ENCODE measurements at regions not wholly inside any gene's neighbourhood (a gene's known extent, or its start where the extent isn't known, plus 50 kb on each side); places are given as distances from the start of the nearest gene placed in this dataset.

DNA sequence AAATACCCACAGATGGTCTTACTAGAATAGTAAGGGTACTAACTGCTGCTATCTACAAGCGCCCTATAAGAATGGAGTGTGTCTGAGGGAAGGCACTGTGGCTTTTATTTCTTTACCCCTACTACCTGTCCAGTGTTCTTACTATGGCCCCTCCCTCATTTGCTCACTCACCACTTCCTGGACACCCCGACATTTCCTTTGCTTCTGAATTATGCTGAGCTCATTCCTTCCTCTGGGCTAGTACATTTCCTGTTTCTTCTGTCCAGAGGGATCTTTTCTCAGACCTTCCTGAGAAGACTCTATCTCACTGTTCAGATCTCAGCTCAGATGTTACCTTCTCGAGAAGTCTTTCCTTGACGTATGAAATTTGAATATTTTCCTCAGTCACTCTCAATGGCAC lies 192.1 kb upstream of the DAB1 start:
- FAIRE-seq (no peak), DNase-seq (ENCODE audit: insufficient read length, low spot score) (no peak)
- TF ChIP-seq, protein P1, sequence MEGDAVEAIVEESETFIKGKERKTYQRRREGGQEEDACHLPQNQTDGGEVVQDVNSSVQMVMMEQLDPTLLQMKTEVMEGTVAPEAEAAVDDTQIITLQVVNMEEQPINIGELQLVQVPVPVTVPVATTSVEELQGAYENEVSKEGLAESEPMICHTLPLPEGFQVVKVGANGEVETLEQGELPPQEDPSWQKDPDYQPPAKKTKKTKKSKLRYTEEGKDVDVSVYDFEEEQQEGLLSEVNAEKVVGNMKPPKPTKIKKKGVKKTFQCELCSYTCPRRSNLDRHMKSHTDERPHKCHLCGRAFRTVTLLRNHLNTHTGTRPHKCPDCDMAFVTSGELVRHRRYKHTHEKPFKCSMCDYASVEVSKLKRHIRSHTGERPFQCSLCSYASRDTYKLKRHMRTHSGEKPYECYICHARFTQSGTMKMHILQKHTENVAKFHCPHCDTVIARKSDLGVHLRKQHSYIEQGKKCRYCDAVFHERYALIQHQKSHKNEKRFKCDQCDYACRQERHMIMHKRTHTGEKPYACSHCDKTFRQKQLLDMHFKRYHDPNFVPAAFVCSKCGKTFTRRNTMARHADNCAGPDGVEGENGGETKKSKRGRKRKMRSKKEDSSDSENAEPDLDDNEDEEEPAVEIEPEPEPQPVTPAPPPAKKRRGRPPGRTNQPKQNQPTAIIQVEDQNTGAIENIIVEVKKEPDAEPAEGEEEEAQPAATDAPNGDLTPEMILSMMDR (IDR thresholded peaks at IDR 0.05; ENCODE audit: insufficient read depth, missing control alignments) = no peak

DNA sequence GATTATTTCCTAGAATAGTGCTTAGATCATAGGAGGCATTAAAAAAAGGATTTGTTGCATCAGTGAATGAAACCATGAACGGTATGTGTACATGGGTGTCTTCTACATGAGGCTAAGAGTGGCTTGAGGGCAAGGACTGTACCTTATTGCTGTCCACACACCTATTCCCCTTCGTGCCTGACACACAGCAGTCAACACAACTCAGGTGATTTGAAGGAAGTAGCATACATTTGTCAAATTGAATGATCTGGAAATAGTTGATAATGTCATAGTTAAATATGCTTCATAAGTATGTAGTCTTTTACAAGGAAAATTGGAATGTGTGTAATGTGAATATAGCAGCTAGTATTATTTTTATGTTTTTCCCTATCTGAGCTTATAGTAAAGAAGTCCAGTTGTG lies 189.0 kb upstream of the DAB1 start:
- no peak for DNase-seq (ENCODE audit: insufficient read length, low spot score)
- TF ChIP-seq, protein P1 (IDR thresholded peaks at IDR 0.05; ENCODE audit: insufficient read depth, missing control alignments) = no peak
- no peak for FAIRE-seq

DNA sequence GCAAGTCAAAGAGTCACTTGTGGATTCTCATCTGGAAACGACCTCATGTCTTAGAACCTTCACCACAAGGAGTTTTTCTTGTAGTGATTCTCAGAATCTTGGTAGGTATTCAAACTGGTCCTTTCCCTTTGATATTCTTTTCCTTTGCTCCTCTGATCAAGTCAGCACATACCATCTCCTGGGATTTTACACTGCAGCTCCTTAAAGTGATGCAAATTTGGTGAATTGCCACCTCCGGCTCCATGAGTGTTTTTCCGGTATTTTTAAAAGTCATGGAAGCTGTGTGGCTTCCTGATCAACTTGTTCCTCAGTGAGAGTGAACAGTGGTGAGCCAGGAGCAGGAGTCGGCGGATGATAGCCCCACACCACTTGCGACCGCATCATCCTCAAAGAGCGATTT lies 182.1 kb upstream of the DAB1 start:
- FAIRE-seq (no peak), DNase-seq (ENCODE audit: insufficient read length, low spot score) (no peak)
- TF ChIP-seq, protein P1 (IDR thresholded peaks at IDR 0.05; ENCODE audit: insufficient read depth, missing control alignments) = no peak

DNA sequence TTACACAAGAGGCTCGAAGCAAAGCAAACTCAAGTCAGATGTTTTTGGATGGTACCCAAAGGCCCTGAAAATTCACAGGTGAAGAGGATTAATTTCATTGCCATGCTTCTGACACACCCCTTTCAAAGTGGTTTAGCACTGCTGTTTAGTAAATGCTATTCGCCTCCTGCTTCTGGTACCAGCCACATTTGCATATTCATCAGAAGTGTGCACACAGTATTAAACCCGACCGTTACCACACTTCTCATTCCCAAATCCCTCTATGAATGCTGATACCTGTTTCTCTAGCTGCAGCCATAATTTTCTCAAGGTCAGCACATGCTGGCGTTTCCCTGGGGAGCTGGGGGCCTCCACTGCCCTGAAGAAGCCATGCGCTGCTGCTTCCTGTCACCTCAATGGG lies 179.8 kb upstream of the DAB1 start:
- FAIRE-seq (no peak), DNase-seq (ENCODE audit: insufficient read length, low spot score) (no peak)
- TF ChIP-seq, protein P1 (IDR thresholded peaks at IDR 0.05; ENCODE audit: insufficient read depth, missing control alignments) = no peak

DNA sequence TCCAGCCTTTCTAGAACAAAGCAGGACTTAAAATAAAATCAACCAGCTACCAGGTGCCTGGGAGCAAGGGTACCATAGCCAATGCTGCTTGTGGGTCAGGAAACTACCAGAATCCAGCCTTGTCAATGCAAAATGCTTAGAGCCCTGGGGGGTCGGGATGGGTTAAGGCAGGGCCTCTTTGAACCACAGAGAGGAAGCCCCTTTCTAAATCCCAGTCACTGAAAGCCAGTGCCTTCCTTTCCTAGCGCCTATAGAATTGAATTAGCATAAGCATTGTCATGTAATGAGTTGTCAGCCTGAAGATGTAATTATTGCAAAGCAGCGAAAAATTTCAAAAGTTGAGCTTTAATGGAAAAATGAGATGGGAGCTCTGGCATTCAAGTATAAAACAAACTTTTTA lies 176.6 kb upstream of the DAB1 start:
- FAIRE-seq = no peak
- no peak for DNase-seq (ENCODE audit: insufficient read length, low spot score)
- TF ChIP-seq, protein P1 (IDR thresholded peaks at IDR 0.05; ENCODE audit: insufficient read depth, missing control alignments) = no peak

DNA sequence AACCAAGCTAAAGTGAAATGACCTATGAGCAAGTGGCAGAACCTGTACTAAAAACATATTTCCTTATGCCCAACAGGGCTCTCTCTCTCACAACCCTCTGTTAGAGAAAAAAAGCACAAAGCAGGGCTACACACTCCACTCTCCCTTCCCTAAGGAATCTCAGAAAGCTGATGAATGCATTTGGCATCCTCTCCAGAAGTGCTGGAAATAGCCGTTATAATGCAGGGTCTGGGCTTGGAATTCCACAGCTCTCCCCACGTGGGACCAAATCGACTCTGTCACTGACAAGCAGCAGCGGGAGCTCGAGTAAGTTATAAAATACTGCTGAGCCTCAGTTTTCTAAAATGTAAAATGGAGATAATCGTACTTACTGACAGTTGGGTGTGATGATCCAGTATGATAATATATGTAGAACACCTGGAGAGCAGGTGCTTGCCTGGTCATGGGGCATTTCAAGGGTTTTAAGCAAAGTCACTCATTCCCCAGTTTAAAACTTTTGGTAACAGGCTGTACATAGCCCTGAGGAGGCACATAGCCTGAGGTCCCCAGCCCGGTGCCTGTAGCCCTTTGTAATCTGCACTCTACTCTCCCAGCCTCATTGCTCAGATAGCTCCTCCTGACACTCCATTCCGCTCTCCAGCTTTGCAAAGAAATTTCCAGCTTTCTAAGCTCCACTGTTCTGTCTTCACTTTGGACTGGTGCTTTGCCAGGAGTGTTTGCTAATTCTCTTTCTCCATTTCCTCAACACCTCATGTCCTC lies 175.6 kb upstream of the DAB1 start:
- DNase-seq (ENCODE audit: insufficient read length, low spot score) = no peak
- TF ChIP-seq, protein P1 (IDR thresholded peaks at IDR 0.05; ENCODE audit: insufficient read depth, missing control alignments) = no peak
- no peak for FAIRE-seq

DNA sequence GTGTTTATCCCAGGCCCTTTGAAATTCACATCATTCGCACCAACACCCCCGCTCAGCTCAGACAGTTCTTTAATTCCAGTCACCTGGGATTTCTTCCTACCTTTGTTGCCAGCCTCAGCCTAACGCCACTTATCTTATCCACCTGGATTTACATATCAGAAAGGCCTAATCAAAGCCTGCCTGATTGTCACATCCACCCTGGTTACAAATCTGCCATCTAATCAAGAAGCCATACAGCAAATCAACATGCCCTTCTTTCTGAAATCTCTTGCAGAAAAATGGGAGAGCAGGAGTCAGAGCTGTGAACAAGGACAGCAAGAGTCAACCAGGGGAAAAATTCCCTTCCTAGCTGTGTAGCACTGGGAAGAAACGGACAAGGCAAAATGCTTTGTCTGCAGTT lies 173.2 kb upstream of the DAB1 start:
- no peak for FAIRE-seq
- DNase-seq (ENCODE audit: insufficient read length, low spot score) = no peak
- TF ChIP-seq, protein P1 (IDR thresholded peaks at IDR 0.05; ENCODE audit: insufficient read depth, missing control alignments) = no peak

Measured in D721Med (cell line).